Stomach (tissue), 4 donors: ENCODE measurements at regions not wholly inside any gene's neighbourhood (a gene's known extent, or its start where the extent isn't known, plus 50 kb on each side); places are given as distances from the start of the nearest gene placed in this dataset.

Experiments used
- POLR2A ChIP-seq, 4 donors: fragments of 450-650 bp; IDR thresholded peaks; one replicate each; pipeline ENCODE4 v1.6.1; 2016; ENCODE audit warnings: antibody characterized with exemption in 4 of 4, control low read depth in 2 of 4, mild to moderate bottlenecking in 1 of 4, moderate library complexity in 1 of 4
- TF ChIP-seq, protein P1 (sequence below), 7 experiments: fragments of 450-650 bp in 4 of 7; fragments of 200-600 bp in 3 of 7; sonication (generic) in 3 of 7; IDR thresholded peaks; one replicate each; pipeline ENCODE4 v1.5.1; 2016 to 2019; ENCODE audit warnings: antibody characterized with exemption in 7 of 7, control low read depth in 2 of 7, mild to moderate bottlenecking in 1 of 7

DNA sequence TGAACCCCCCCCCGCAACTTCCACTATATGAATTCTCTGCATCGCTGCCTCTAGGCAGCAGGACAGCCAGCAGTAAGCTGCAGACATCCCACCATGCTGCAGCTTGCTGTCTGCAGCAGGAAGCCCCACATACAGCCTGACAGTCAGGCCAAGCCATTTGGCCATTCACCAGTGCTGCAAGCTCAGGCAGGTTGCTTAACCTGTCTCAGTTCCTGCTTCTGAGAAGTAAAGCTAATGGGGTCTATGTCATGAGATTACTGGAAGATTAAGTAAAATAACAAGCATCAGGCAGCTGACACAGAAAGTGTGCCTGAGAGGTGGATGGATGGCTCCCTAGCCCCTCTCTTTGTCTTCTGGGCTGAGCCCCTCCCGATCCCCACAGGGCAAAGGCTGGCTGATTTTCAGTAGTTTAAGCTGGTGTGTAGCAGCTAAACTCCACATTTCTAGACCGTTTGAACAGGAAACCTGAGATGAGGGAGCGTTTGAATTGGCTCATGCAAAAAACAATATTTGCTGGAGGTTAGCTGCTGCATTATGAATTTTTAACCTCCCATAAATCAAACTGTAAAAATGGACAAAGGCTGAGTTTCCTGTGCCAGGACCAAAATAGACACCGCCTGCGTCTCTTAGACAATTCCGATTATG lies 193.8 kb upstream of the ARL4C start:
- no peak for TF ChIP-seq POLR2A (IDR thresholded peaks at IDR 0.05)
- TF ChIP-seq, protein P1, sequence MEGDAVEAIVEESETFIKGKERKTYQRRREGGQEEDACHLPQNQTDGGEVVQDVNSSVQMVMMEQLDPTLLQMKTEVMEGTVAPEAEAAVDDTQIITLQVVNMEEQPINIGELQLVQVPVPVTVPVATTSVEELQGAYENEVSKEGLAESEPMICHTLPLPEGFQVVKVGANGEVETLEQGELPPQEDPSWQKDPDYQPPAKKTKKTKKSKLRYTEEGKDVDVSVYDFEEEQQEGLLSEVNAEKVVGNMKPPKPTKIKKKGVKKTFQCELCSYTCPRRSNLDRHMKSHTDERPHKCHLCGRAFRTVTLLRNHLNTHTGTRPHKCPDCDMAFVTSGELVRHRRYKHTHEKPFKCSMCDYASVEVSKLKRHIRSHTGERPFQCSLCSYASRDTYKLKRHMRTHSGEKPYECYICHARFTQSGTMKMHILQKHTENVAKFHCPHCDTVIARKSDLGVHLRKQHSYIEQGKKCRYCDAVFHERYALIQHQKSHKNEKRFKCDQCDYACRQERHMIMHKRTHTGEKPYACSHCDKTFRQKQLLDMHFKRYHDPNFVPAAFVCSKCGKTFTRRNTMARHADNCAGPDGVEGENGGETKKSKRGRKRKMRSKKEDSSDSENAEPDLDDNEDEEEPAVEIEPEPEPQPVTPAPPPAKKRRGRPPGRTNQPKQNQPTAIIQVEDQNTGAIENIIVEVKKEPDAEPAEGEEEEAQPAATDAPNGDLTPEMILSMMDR (IDR thresholded peaks at IDR 0.05), result no peak
